Breast epithelium (tissue), 4 donors: ENCODE measurements at regions not wholly inside any gene's neighbourhood (a gene's known extent, or its start where the extent isn't known, plus 50 kb on each side); places are given as distances from the start of the nearest gene placed in this dataset.
A peak's percentile ranks its signal among the peaks of the same experiment; 100 is the strongest.

ENCODE experiments used
- DNase-seq, 2 donors: peaks; one replicate each; pipeline ENCODE4 v3.0.0-alpha.2; 2019; ENCODE audit warnings: low spot score in 2 of 2
- H3K27ac ChIP-seq, 2 donors: fragments of 200-600 bp; sonication (generic) in 1 of 2; one replicate each; pipeline ENCODE4 v1.5.1; 2016 to 2019; ENCODE audit warnings: mild to moderate bottlenecking in 1 of 2
- H3K27me3 ChIP-seq, 2 donors: fragments of 200-600 bp; sonication (generic) in 1 of 2; one replicate each; pipeline versions ENCODE4 v1.5.1 to v1.6.0; 2017 to 2019; ENCODE audit warnings: control low read depth in 1 of 2, mild to moderate bottlenecking in 1 of 2
- H3K36me3 ChIP-seq: fragments of 200-600 bp; one replicate; pipeline ENCODE4 v1.5.1; 2019
- H3K4me1 ChIP-seq, 2 donors: fragments of 200-600 bp; sonication (generic); one replicate each; pipeline ENCODE4 v1.5.1; 2016 to 2019; ENCODE audit warnings: control low read depth in 1 of 2
- H3K4me3 ChIP-seq, 3 donors: fragments of 200-600 bp; sonication (generic); 1 replicate in 2 of 3; 2 replicates in 1 of 3; pipeline ENCODE4 v1.5.1; 2016 to 2019; ENCODE audit warnings: mild to moderate bottlenecking in 3 of 3, moderate library complexity in 2 of 3
- H3K9me3 ChIP-seq, 2 donors: fragments of 200-600 bp; sonication (generic) in 1 of 2; one replicate each; pipeline ENCODE4 v1.5.1; 2016 to 2019; ENCODE audit warnings: control low read depth in 1 of 2
- CTCF ChIP-seq, 3 donors: fragments of 450-650 bp; IDR thresholded peaks; one replicate each; pipeline ENCODE4 v1.5.1; 2016 to 2017; ENCODE audit warnings: antibody characterized with exemption in 3 of 3, mild to moderate bottlenecking in 3 of 3, moderate library complexity in 3 of 3
- POLR2A ChIP-seq: fragments of 450-650 bp; IDR thresholded peaks from one replicate; pipeline ENCODE4 v1.6.1; 2016; ENCODE audit warnings: antibody characterized with exemption, mild to moderate bottlenecking, moderate library complexity
- POLR2AphosphoS5 ChIP-seq, 3 donors: sonication (generic); formaldehyde crosslinking; IDR thresholded peaks; one replicate each; pipeline ENCODE4 v1.6.1; 2017; ENCODE audit warnings: antibody characterized with exemption in 3 of 3
- intact Hi-C: fragments of 100-400 bp; cut with DNase I; formaldehyde crosslinking; loops from one replicate; pipeline ENCODE4 v1.15.1; 2023; ENCODE audit warnings: low total_unique reads

GRCh38 chr9:129273941-129274684 lies 96.1 kb upstream of the IER5L start:
- no peaks in the 10 kb centered on the region for H3K4me1 ChIP-seq
- intact Hi-C loops = no loop called here
- DNase-seq = peak in 1 of 2 donors; percentile 14
- TF ChIP-seq CTCF (IDR thresholded peaks at IDR 0.05) = no peak
- TF ChIP-seq POLR2A = no peak
- no peak for TF ChIP-seq POLR2AphosphoS5 (IDR thresholded peaks at IDR 0.05)
- H3K27me3 ChIP-seq = no peaks in the 10 kb centered on the region
- H3K9me3 ChIP-seq = no peaks in the 10 kb centered on the region
- no peak overlapping the region for H3K4me3 ChIP-seq
- no peak overlapping the region for H3K27ac ChIP-seq
- no peaks in the 10 kb centered on the region for H3K36me3 ChIP-seq

- TF ChIP-seq POLR2AphosphoS5 (IDR thresholded peaks at IDR 0.05) = no peak
- TF ChIP-seq POLR2A = no peak
- TF ChIP-seq CTCF (IDR thresholded peaks at IDR 0.05) = no peak
- H3K4me3 ChIP-seq = no peak overlapping the region
- no peaks in the 10 kb centered on the region for H3K36me3 ChIP-seq
- H3K4me1 ChIP-seq = no peaks in the 10 kb centered on the region
- no peak overlapping the region for H3K27ac ChIP-seq
- no peaks in the 10 kb centered on the region for H3K27me3 ChIP-seq
- intact Hi-C loops = no loop called here
- H3K9me3 ChIP-seq = no peaks in the 10 kb centered on the region
- DNase-seq = no peak
Measured at GRCh38 chr9:129273136-129273895, 95.3 kb upstream of the IER5L start.

GRCh38 chr9:129272348-129273025 lies 94.4 kb upstream of the IER5L start:
- no peak overlapping the region for H3K27ac ChIP-seq
- H3K9me3 ChIP-seq = no peaks in the 10 kb centered on the region
- H3K27me3 ChIP-seq = no peaks in the 10 kb centered on the region
- H3K4me3 ChIP-seq = no peak overlapping the region
- no peaks in the 10 kb centered on the region for H3K4me1 ChIP-seq
- H3K36me3 ChIP-seq = no peaks in the 10 kb centered on the region
- intact Hi-C loops = no loop called here
- DNase-seq = no peak
- TF ChIP-seq POLR2A (no peak), POLR2AphosphoS5 (IDR thresholded peaks at IDR 0.05) (no peak), CTCF (IDR thresholded peaks at IDR 0.05) (no peak)

DNA sequence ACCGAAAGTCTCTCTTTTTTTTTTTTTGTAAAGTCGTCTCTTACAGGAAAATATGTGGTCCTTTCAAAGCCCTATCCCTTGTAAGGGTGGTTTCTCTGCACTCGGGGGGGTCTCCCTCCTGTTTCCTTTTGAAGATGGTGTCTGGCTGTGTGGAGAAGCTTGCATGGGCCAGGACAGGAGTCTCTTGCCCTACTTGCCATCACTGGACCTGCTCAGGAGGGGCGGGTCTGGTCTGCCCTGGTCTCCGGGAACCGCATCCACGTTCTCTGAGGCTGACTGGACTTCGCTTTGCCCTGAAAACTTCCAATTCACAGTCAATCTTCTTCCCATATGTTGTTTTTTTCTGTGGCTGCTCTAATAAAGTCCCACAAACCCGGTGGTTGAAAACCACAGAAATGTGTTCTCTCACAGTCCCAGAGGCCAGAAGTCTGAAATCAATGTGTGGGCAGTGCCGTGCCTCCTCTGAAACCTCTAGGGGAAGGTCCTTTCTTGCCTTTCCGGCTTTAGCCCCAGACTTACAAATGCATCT lies 92.9 kb upstream of the IER5L start:
- no peaks in the 10 kb centered on the region for H3K9me3 ChIP-seq
- no peaks in the 10 kb centered on the region for H3K4me1 ChIP-seq
- H3K36me3 ChIP-seq = no peaks in the 10 kb centered on the region
- intact Hi-C loops = no loop called here
- no peaks in the 10 kb centered on the region for H3K27me3 ChIP-seq
- H3K27ac ChIP-seq = peak overlapping the region; percentile 66 to 72
- peak overlapping the region in 1 of 3 donors; percentile 35 for H3K4me3 ChIP-seq
- TF ChIP-seq CTCF (IDR thresholded peaks at IDR 0.05) = no peak
- no peak for TF ChIP-seq POLR2A
- no peak for TF ChIP-seq POLR2AphosphoS5 (IDR thresholded peaks at IDR 0.05)
- DNase-seq = no peak
